ENCODE measurements at regions not wholly inside any gene's neighbourhood (a gene's known extent, or its start where the extent isn't known, plus 50 kb on each side); places are given as distances from the start of the nearest gene placed in this dataset.

GRCh38 chr6:168128631-168129291 lies 49.7 kb upstream of the FRMD1 start:
- TF ChIP-seq CTCF (IDR thresholded peaks at IDR 0.05) = no peak
- no peak for TF ChIP-seq POLR2A (IDR thresholded peaks at IDR 0.05)

Measured in body of pancreas (tissue), 4 donors.